HG03060 (cell line): ENCODE measurements at regions not wholly inside any gene's neighbourhood (a gene's known extent, or its start where the extent isn't known, plus 50 kb on each side); places are given as distances from the start of the nearest gene placed in this dataset.

Experiments
- ATAC-seq: cut with Tn5 transposase; IDR thresholded peaks from one replicate; pipeline ENCODE4 v1.9.1; 2021; ENCODE audit warnings: low read depth, moderate number of reproducible peaks; ENCODE audit not compliant: unreplicated experiment

DNA sequence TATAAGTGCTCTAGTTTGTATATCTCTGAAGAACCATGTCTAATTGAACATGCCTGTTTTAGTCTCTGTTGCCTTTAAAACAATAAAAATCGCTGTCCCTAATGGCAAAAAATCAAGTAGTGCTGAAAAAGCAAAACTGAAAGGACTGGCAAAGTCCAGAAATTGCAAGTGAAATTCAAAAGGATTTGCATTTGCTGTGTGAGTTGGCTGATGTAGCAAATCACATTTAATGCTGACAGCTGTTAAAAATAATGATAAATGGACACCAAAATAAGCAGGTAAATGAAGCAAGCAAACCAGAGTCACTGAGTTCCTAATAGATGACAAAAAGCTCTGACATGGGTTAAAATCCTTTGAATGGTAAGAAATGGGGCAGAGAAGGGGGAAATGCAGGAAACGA, 874.1 kb downstream of the GRM8 start:
- no peak for ATAC-seq

DNA sequence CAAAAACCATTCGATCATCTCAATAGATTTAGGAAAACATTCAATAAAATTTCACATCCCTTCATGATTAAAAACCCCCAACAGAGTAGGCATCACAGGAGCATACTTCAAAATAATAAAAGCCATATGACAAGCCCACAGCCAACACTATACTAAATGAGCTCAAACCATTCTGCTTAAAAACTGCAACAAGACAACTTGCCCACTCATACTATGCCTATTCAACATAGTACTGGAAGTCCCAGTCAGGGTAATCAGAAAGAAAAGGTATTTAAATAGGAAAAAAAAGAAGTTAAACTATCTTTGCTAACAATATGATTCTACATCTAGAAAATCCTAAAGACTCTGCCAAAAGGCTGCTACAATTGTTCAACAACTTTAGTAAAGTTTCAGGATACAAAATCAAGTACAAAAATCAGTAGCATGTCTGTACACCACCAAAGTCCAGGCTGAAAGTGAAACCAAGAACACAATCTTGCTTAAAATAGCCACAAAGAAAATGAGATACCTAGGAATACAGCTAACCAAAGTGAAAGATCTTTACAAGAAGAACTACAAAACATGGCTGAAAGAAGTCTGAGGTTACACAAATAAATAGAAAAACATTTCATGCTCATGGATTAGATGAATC, 882.6 kb downstream of the GRM8 start:
- no peak for ATAC-seq

DNA sequence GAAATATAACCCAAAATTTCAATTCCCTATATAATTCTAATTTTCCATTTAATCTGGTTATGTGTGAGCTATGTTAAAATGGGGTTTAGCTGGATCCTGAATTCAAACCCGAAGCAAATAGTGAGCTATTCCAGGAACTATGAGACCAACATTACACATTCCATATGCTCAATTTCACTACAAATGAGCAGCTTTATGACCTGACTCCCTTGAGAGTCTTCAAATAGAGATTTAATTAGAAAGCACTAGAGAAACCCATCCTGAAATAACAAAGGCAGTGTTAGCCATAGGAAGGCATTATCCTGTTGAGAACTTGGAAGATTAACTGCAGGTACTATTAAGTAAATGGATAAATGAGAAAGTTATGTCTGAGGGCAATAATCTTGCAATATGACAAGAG, 890.0 kb downstream of the GRM8 start:
- no peak for ATAC-seq

GRCh38 chr7:126361183-126361582, 891.6 kb downstream of the GRM8 start:
- ATAC-seq = no peak

DNA sequence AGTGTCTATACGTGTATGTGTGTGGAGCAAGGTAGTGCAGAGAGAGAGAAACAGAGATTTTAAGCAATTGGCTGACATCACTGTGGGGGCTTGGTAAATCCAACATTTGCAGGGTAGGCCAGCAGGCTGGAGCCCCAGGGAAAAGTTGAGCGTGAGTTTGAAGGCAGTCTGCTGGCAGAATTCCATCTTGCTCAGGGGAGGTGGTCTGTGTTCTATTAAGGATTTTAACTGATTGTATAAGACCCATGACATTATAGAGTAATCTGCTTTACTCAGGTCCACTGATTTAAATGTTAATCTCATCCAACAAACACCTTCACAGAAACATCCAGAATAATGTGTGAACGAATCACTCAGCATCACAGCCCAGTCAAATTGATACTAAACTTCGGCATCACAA, 912.9 kb downstream of the GRM8 start:
- no peak for ATAC-seq

GRCh38 chr7:126305671-126306070, 947.1 kb downstream of the GRM8 start:
- ATAC-seq = no peak

- ATAC-seq = no peak
These were observed 948.8 kb downstream of the GRM8 start for GRCh38 chr7:126303926-126304325.

GRCh38 chr7:126302639-126303038, 950.1 kb downstream of the GRM8 start:
- ATAC-seq = no peak

- ATAC-seq = no peak
These were observed 966.4 kb downstream of the GRM8 start for GRCh38 chr7:126286317-126286716.

GRCh38 chr7:126236261-126236660, 1016.5 kb downstream of the GRM8 start:
- ATAC-seq = no peak

DNA sequence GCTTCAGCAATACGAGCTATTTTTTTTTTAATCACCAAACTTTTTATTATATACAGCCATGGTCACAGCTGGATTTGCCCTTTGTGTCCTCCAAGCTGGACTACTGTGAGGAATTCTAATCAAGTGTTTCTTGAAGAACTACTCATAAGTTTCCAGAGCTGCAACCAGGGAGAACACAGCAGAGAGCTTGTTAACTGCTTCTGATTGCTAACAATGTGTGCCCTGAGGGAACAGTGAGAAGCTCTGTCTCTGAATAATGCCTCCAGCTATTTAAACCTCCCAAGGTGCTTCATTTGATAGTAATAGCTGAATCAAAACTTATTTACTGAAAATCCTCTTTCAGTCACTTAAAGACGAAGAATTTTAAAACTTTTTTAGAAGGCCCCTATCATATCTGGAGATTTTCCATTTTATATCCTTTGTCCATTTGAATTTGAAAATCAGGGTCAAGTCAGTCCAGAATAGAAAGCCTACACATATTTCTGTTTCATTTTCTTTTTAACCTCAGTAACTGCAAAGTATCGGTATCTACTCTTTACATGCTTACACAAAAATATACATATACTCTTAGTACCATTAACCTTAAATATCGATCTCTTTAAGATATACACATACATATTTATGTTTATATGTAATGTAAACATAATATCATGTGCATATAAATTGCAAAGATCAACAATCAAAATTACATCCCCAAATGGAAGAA, 1024.2 kb downstream of the GRM8 start:
- ATAC-seq = no peak

DNA sequence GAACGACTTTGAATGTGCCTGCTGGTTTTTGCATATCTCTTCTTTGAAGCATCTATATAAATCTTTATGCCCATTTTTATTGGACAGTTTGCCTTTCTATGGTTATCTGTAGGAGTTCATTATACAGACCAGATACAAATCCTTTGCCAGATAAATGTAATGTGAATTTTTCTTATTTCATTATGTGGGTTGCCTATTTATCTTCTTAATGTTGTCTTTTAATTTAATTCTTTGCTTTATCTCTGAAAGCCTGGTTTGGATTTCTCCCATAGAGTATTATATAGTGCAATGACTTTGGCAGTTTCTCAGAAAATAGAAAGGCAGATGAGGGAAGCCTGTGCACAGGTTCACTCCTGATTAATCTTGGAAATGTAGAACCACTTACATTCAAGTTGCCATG, 1025.1 kb downstream of the GRM8 start:
- no peak for ATAC-seq

DNA sequence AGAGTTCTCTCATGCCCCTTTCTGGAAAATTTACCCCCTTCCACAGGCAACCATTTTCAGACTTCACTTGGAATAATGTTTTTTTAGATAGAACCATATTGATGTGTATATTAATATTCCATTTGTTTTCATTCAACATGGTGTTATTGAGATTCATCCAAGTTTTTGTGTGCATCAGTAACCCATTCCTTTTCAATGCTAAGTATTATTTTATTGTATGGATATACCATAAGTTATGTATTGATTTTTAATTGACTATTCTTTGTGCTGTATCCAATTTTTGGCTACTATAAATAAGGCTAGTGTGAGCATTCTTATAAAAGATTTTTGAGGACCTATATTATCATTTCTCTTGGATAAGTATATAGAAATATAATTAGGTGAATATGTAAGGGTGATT, 1025.7 kb downstream of the GRM8 start:
- no peak for ATAC-seq

DNA sequence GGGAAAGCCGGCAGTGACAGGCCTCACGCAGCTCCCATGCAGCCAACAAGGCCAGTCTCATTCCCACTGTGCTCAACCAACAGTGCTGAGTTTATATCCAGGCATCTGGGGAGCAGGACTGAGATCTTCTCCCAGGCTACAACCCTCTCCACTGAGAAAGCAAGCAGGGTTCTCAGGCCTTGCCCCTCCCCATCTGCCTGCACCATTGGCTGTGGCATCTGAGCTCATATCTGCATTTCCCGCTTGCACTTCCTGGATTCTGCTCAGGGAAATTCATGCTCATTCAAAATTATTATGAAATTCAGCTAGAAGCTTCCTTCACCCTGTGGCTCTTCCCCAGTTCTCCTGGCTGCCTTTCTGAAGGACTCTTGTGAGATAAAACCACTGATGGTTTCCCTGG, 1029.0 kb downstream of the GRM8 start:
- ATAC-seq = no peak

DNA sequence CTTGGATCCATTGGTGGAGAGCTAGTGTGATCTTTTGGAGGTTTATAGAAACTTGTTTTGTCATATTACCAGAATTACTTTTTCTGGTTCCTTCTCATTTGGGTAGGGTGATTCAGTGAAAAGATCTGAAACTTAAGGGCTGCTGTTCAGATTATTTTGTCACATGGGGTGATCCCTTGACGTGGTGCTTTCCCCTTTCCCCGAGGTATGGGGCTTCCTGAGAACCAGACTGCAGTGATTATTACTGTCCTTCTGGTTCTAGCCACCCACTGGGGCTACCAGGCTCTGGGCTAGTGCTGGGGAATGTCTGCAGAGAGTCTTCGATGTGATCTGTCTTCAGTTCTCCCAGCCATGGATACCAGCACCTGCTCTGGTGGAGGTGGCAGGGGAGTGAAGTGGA, 1030.0 kb downstream of the GRM8 start:
- ATAC-seq = no peak

DNA sequence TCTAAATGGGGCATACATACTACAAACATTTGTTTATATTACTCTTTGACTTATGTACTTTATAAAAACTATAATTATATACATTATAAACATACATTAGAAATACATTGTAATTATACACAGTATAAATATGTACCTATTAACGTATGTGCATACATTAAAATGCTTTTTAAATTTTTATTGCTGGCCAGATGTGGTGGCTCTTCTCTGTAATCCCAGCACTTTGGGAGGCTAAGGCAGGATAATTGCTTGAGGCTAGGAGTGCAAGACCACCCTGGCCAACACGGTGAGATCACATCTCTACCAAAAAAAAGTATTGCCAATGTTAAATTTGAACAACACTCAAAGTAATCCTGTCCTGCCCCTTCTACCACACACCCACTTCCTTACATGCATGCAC, 1037.0 kb downstream of the GRM8 start:
- ATAC-seq = no peak

DNA sequence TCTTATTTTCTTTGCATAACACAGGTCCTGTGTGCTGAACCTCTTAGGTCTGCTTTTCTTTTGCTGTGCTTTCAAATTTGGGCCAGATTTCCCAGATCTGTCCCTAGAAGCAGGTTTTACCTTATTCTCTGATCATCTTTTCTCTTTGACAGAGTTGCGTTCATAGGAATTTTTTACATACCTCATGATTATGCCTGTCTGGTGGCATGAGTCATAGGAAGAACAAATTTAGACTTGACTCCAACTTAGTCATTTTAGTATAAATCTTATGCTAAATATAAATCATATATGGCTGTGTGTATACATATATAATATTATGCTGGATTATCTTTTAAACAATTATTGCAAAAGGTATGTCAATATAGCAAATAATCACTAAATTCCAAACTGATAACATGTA, 1038.9 kb downstream of the GRM8 start:
- ATAC-seq = no peak

- ATAC-seq = no peak
These were observed 1040.9 kb downstream of the GRM8 start for GRCh38 chr7:126211875-126212274.

- ATAC-seq = peak; percentile 33
These were observed 1042.0 kb downstream of the GRM8 start for GRCh38 chr7:126210707-126211106.

GRCh38 chr7:126203185-126203584, 1049.6 kb downstream of the GRM8 start:
- ATAC-seq = no peak

DNA sequence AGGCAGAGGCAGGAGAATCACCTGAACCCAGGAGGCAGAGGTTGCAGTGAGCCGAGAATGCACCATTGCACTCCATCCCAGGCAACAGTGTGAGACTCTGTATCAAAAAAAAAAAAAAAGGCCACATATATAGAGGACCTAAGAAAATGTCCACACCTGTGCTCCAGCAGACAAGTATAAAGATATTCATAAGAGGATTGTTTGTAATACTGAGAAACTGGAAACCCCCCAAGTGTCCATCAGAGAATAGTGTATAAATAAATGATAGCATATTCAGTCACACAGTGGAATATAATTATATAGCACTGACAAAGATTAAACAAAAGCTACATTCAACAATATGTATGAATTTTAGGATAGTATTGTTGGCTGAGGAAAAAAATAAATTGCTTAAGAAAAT, 1050.6 kb downstream of the GRM8 start:
- no peak for ATAC-seq

DNA sequence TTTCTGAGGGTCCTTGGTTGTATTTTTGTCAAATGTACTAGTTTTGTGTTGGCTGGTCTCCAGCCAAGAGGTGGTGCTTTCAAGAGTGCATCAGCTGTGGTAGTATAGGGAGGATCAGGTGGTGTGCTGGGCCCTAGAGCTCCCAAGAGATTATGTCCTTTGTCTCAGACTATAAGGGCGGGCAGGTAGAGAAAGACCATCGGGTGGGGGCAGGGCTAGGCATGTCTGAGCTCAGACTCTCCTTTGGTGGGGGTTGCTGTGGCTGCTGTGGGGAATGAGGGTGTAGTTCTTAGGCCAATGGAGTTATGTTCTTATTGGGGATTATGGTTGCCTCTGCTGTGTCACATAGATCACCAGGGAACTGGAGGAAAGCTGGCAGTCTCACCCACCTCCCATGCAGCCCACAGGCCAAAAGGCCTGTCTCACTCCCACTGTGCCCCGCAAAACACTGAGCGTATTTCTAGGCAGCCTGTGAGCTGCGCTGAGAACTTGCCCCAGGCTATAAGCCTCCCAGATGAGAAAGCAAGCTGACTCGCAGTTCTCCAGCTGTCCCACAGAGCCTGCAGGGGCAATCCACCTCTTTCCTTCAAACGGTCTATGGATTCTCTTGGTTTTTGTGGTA, 1066.7 kb downstream of the GRM8 start:
- ATAC-seq = no peak
